ENCODE measurements at regions not wholly inside any gene's neighbourhood (a gene's known extent, or its start where the extent isn't known, plus 50 kb on each side); places are given as distances from the start of the nearest gene placed in this dataset.

DNA sequence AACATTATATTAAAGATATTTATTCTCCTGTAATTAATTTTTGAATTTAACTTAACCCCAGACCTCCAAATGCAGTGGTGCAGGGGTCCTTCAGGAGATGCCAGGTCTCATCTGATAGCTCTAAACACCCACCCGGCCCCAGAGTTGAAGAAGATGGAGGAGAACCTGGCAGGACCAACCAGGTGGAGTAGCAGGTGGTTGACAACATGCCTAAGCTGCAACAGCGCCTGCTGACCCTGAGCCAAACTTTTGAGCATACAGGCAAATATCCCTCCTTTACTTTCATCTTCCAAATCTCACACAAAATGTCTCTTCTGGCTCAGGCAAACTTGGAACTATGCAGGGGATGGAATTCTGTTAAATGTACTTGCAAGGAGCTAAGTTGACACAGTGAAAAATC, 145.3 kb upstream of the TCF21 start:
- H3K4me1 ChIP-seq (replicated peaks in 1 of 4; ENCODE audit: control insufficient read depth in 3 of 4, insufficient read depth in 4 of 4, low read length in 3 of 4) = peaks cover 0 to 9% (median 3%) of the 10 kb centered on the region in 4 experiments; a peak in 3 of 7 replicates
- no peak overlapping the region for H2BK5ac ChIP-seq (ENCODE audit: low read depth, low read length)
- 95% methylated on average over 2 of the region's 2 CpGs; no CpG with 5 or more reads in 1 of the 2 experiments for WGBS, 2 experiments (ENCODE audit: extremely low coverage in 1 of 2, insufficient coverage in 1 of 2, insufficient read length in 1 of 2, insufficient replicate concordance in 2 of 2, low coverage in 1 of 2, low lambda C conversion rate in 2 of 2, missing lambda C conversion rate in 1 of 2)
- no peak overlapping the region for H3K18ac ChIP-seq (ENCODE audit: extremely low read depth, low read length)
- no peaks in the 10 kb centered on the region for H4K20me1 ChIP-seq (replicated peaks in 1 of 2; ENCODE audit: control insufficient read depth in 1 of 2, insufficient read depth in 2 of 2, low read length in 2 of 2)
- H3K14ac ChIP-seq (ENCODE audit: insufficient read length) = no peak overlapping the region
- no peaks in the 10 kb centered on the region for H3K79me1 ChIP-seq (ENCODE audit: low read depth, low read length)
- no peak overlapping the region for H3K4ac ChIP-seq (replicated peaks; ENCODE audit: insufficient read length, low read depth, low read length)
- H2BK15ac ChIP-seq (ENCODE audit: low read length) = no peak overlapping the region
- TF ChIP-seq E2F6 (IDR thresholded peaks at IDR 0.05) = no peak
- TF ChIP-seq BRCA1 (IDR thresholded peaks at IDR 0.05; ENCODE audit: low read depth, low read length) = no peak
- no peak for TF ChIP-seq ZNF274 (IDR thresholded peaks at IDR 0.05; ENCODE audit: borderline replicate concordance, extremely low read depth, low read length)
- no peak for TF ChIP-seq SP1 (IDR thresholded peaks at IDR 0.05; ENCODE audit: low read depth, low read length)
- no peak for TF ChIP-seq SRF (IDR thresholded peaks at IDR 0.05; ENCODE audit: low read depth, low read length)
- TF ChIP-seq BACH1 (IDR thresholded peaks at IDR 0.05; ENCODE audit: low read length) = no peak
- no peak for TF ChIP-seq KDM4A (IDR thresholded peaks at IDR 0.05; ENCODE audit: low read depth, low read length, severe bottlenecking)
- TF ChIP-seq HDAC6 (IDR thresholded peaks at IDR 0.05; ENCODE audit: low read depth, low read length) = no peak
- H3K36me3 ChIP-seq (ENCODE audit: control insufficient read depth in 2 of 4, insufficient read depth in 4 of 4, low read length in 3 of 4) = no peaks in the 10 kb centered on the region
- H3K23ac ChIP-seq (ENCODE audit: insufficient read length) = no peak overlapping the region
- no peak overlapping the region for H2AFZ ChIP-seq (ENCODE audit: low read length)
- no peak overlapping the region for H3K4me3 ChIP-seq (ENCODE audit: extremely low read depth in 1 of 4, insufficient read depth in 2 of 4, low read depth in 3 of 4, low read length in 4 of 4)
- no peaks in the 10 kb centered on the region for H3K27me3 ChIP-seq (replicated peaks in 1 of 4; ENCODE audit: control insufficient read depth in 3 of 4, extremely low read depth in 1 of 4, insufficient read depth in 3 of 4, low read length in 3 of 4)
- H3K56ac ChIP-seq (replicated peaks; ENCODE audit: insufficient read length, low read depth, low read length) = no peak overlapping the region
- H3K27ac ChIP-seq (ENCODE audit: low read depth, low read length) = no peak overlapping the region
- H3K9me3 ChIP-seq (ENCODE audit: insufficient read depth in 2 of 2, low read depth in 1 of 2, low read length in 1 of 2) = no peaks in the 10 kb centered on the region
- no peak overlapping the region for H2AK5ac ChIP-seq (ENCODE audit: low read depth, low read length)
- CTCF ChIA-PET (ENCODE audit: partially characterized antibody) = interaction anchor here (1.1 kb wide), 2 partner anchors 35 to 177 kb away, joined by 3 read pairs; no protein-coding TSS in a partner anchor
- no peak overlapping the region for H4K91ac ChIP-seq (replicated peaks; ENCODE audit: insufficient read length, low read length)
- H2BK20ac ChIP-seq (ENCODE audit: low read length) = no peak overlapping the region
- no peaks in the 10 kb centered on the region for H3K79me2 ChIP-seq (ENCODE audit: control insufficient read depth in 1 of 2, insufficient read depth in 2 of 2, low read length in 2 of 2)
- H2BK120ac ChIP-seq (replicated peaks; ENCODE audit: low read depth, low read length) = no peak overlapping the region
- H4K8ac ChIP-seq (ENCODE audit: extremely low read depth, insufficient read depth, low read length) = no peak overlapping the region
- H3K4me2 ChIP-seq (ENCODE audit: insufficient read depth in 1 of 2, low read depth in 2 of 2, low read length in 2 of 2) = no peak overlapping the region
- H2BK12ac ChIP-seq (ENCODE audit: low read depth, low read length) = no peak overlapping the region
- no peak for FAIRE-seq
- H3K23me2 ChIP-seq (ENCODE audit: low read depth, low read length) = no peaks in the 10 kb centered on the region
- H3K9ac ChIP-seq (replicated peaks in 1 of 4; ENCODE audit: extremely low read depth in 1 of 4, low read depth in 3 of 4, low read length in 3 of 4) = no peak overlapping the region
- H4K5ac ChIP-seq (ENCODE audit: insufficient read length, low read depth, low read length) = no peak overlapping the region
- POLR2A ChIA-PET (ENCODE audit: partially characterized antibody) = no interaction called here
- no peak for DNase-seq (ENCODE audit: low read depth in 1 of 2, low spot score in 2 of 2)

Data from H1 (cell line).